OCI-LY1 (cell line): ENCODE measurements at regions not wholly inside any gene's neighbourhood (a gene's known extent, or its start where the extent isn't known, plus 50 kb on each side); places are given as distances from the start of the nearest gene placed in this dataset.

Source experiments
- EZH2 ChIP-seq: fragments of 200-600 bp; sonication (generic), shearing (Covaris generic); IDR thresholded peaks from 2 replicates; pipeline ENCODE4 v1.8.0; 2017; ENCODE audit warnings: borderline replicate concordance, mixed run types, mild to moderate bottlenecking, antibody characterized with exemption, low read length, moderate library complexity, mixed read lengths
- TF ChIP-seq, protein P1 (sequence below): fragments of 200-600 bp; sonication (generic), shearing (Covaris generic); IDR thresholded peaks from 2 replicates; pipeline ENCODE4 v1.5.1; 2017; ENCODE audit warnings: mild to moderate bottlenecking, antibody characterized with exemption, low read length, moderate library complexity, mixed read lengths

DNA sequence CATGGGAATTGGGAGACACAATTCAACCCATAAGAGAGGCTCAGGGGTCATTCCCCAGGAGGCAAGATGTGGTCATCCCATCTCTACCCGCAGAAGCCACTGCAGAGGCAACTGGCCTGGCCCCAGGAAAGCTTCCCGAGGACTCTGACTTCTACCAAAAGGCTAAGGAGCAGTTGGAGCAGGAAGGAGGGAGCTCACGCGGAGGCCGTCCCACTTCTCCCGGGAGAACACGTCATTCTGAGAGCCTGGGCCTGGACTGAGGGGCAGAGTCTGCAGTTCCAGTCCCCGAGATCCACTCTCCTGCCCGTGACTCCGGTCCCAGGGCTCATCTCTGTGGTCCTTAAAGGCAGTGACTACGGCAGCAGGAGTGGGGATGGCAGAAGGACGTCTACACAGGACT lies 69.0 kb upstream of the TAF1B start:
- TF ChIP-seq, protein P1, sequence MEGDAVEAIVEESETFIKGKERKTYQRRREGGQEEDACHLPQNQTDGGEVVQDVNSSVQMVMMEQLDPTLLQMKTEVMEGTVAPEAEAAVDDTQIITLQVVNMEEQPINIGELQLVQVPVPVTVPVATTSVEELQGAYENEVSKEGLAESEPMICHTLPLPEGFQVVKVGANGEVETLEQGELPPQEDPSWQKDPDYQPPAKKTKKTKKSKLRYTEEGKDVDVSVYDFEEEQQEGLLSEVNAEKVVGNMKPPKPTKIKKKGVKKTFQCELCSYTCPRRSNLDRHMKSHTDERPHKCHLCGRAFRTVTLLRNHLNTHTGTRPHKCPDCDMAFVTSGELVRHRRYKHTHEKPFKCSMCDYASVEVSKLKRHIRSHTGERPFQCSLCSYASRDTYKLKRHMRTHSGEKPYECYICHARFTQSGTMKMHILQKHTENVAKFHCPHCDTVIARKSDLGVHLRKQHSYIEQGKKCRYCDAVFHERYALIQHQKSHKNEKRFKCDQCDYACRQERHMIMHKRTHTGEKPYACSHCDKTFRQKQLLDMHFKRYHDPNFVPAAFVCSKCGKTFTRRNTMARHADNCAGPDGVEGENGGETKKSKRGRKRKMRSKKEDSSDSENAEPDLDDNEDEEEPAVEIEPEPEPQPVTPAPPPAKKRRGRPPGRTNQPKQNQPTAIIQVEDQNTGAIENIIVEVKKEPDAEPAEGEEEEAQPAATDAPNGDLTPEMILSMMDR: no peak
- no peak for TF ChIP-seq EZH2
